ENCODE measurements at regions not wholly inside any gene's neighbourhood (a gene's known extent, or its start where the extent isn't known, plus 50 kb on each side); places are given as distances from the start of the nearest gene placed in this dataset.

- TF ChIP-seq POLR2A (IDR thresholded peaks at IDR 0.05) (no peak), CTCF (IDR thresholded peaks at IDR 0.05) (no peak)
Measured at GRCh38 chr18:60153376-60153775, 219.2 kb downstream of the MC4R start.

All from testis (tissue), 2 donors.